HG02840 (cell line): ENCODE measurements at regions not wholly inside any gene's neighbourhood (a gene's known extent, or its start where the extent isn't known, plus 50 kb on each side); places are given as distances from the start of the nearest gene placed in this dataset.
"Not testable (repeated sequence)": the region's sequence is repeated elsewhere in the genome, so short reads cannot be mapped to it uniquely, and the experiment has no call there.

Experiments used
- ATAC-seq: cut with Tn5 transposase; IDR thresholded peaks from one replicate; pipeline ENCODE4 v1.9.1; 2021; ENCODE audit warnings: mild to moderate bottlenecking, moderate library complexity, moderate number of reproducible peaks; ENCODE audit not compliant: unreplicated experiment, low FRiP score

GRCh38 chr9:95592931-95593330 is 76.2 kb upstream of the PTCH1 start:
- ATAC-seq: no peak

- ATAC-seq: no peak
These were observed 72.2 kb upstream of the PTCH1 start for GRCh38 chr9:95588724-95589588.

DNA sequence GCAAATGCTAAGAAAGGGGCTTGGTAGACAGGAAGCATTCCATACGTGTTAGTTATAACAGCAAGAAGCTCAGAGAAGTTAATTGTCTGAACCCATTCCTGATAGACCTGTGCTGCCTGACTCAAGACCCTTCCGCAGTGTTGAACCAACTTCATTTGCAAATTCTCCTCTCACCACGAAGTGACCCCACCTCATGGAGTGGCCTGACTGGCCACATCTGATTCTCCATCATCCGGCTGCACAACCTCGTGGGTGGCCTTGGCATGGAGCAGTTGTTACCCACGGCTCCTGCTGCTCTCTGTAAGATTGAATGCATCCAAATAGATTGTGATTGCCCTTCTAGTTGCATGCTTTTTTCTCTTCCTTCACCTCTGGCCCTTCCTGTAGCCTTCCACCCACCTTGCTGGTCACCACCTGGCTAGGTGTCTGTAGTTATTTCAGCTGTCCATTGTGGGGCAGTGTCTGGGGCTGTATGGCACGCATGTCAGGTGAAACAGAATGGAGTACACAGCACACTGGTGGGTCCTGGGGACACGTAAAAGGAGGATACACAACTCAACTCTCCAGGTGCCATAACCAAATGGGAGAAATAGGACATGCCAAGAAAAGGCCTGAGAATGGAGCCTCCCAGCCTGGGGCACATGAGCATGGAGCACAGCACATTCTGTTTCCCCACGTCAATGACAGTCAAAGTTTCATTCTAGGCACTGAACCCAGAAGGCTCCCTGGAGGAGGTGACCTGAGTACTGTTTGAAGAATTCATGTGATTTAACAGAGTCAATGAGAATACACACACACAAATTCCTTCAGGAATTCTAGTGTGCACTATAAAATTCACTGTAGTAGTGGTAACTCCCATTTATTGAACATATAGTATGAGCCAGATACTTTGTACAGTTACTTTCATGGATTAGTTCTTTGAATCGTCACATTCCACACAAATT is 70.5 kb upstream of the PTCH1 start:
- no peak for ATAC-seq

- ATAC-seq: no peak
These were observed 69.6 kb upstream of the PTCH1 start for GRCh38 chr9:95586326-95586725.

DNA sequence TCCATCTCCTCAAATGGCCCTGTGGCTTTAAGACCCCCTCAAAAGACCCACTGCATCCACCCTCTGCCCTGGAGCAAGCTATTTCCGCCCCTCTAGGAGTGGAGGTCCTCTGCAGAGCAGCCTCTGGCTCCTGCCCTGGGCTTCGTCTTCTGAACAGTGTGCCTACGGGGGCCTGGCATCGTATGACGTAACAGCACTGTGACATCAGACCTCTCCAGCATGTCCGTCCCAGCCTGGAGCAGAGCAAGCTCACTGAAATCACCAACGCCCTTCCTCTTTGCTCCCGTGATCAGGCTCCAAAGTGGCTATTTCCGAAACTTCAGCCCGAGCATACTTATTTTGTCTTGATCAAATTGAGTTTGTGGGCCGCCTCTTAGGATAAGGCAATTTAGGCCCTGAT is 69.1 kb upstream of the PTCH1 start:
- ATAC-seq: no peak

DNA sequence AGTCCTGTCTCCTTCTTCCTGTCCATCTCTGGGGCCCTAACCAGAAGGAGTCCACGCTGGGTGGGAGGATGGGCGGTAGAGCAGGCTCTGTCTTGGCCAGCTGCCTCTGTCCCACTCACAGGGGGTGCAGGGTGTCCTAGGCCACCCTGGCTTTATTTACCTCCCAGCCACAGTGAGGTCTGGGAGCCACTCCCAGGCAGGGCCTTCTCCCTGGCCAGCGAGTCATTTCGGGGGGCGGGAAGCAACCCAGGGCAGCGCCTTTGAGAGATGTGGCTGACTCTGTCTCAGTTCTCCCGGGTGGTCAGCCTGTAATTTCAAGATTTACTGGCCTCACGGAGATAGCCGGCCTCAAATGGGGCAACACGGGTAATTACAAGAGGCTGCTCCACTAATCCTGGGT is 67.4 kb upstream of the PTCH1 start:
- ATAC-seq: no peak

- ATAC-seq: no peak
These were observed 65.1 kb upstream of the PTCH1 start for GRCh38 chr9:95581900-95582299.

GRCh38 chr9:95580812-95581761 is 64.3 kb upstream of the PTCH1 start:
- no peak for ATAC-seq

DNA sequence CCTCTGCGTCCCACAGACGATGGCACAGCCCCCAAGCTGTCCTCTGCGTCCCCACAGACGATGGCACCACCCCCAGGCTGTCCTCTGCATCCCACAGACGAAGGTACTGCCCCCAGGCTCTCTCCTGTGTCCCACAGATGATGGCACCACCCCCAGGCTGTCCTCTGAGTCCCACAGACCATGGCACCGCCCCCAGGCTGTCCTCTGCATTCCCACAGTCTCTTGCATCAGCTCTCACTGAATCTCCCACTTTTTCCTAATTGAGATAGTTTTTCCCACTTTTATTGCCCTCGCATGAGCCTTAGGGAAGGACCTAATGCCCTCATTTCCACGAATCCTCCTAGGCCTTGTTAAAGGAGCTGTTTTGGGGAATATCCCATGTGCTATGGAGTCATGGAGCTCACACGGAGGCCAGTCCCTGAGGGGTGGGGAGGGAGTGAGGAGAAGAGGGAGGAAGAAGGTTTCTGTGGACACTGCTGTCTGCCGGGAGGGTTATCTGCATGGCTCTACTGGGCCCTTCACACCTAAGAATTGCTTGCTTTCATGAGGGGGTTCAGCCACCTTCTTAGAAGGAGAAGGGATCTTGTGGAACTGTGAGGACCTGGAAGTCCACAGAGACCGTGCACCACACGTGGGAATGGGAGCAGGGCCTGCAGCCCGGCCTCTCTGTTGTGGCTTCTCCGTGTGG is 58.2 kb upstream of the PTCH1 start:
- no peak for ATAC-seq

DNA sequence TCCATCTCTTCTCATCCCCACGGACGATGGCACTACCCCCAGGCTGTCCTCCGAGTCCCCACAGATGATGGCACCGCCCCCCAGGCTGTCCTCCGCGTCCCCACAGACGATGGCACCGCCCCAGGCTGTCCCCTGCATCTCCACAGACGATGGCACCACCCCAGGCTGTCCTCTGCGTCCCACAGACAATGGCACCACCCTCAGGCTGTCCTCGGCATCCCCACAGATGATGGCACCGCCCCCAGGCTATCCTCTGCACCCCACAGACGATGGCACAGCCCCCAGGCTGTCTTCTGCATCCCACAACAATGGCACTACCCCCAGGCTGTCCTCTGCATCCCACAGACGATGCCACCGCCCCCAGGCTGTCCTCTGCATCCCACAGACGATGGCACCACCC is 57.4 kb upstream of the PTCH1 start:
- no peak for ATAC-seq

- ATAC-seq: no peak
These were observed 56.7 kb upstream of the PTCH1 start for GRCh38 chr9:95573463-95573862.

GRCh38 chr9:95572381-95573151 is 55.8 kb upstream of the PTCH1 start:
- ATAC-seq: no peak

- ATAC-seq: no peak
These were observed 53.9 kb upstream of the PTCH1 start for GRCh38 chr9:95570646-95571045.

GRCh38 chr9:95570150-95570549 is 53.4 kb upstream of the PTCH1 start:
- ATAC-seq: no peak

- not testable (repeated sequence) for ATAC-seq
These were observed 52.0 kb upstream of the PTCH1 start for GRCh38 chr9:95568735-95569134.
